Gastroesophageal sphincter (tissue), 4 donors: ENCODE measurements at regions not wholly inside any gene's neighbourhood (a gene's known extent, or its start where the extent isn't known, plus 50 kb on each side); places are given as distances from the start of the nearest gene placed in this dataset.

Experiments
- ATAC-seq: fragments of 150-250 bp; one replicate; pipeline ENCODE4 v1.9.1; 2016; ENCODE audit warnings: mild to moderate bottlenecking, moderate library complexity
- H3K27ac ChIP-seq, 4 donors: fragments of 200-600 bp; sonication (generic) in 3 of 4; 1 replicate in 3 of 4; 2 replicates in 1 of 4; pipeline ENCODE4 v1.5.1; 2016 to 2019
- H3K27me3 ChIP-seq: fragments of 200-600 bp; sonication (generic); one replicate; pipeline ENCODE4 v1.5.1; 2019
- H3K36me3 ChIP-seq, 2 donors: fragments of 200-600 bp; sonication (generic); one replicate each; pipeline ENCODE4 v1.5.1; 2019; ENCODE audit warnings: control low read depth in 1 of 2
- H3K4me1 ChIP-seq, 3 donors: fragments of 200-600 bp; sonication (generic); 1 replicate in 2 of 3; 2 replicates in 1 of 3; pipeline ENCODE4 v1.5.1; 2016 to 2019; ENCODE audit warnings: control low read depth in 2 of 3
- H3K4me3 ChIP-seq, 2 donors: fragments of 200-600 bp; sonication (generic); one replicate each; pipeline ENCODE4 v1.5.1; 2019; ENCODE audit warnings: mild to moderate bottlenecking in 1 of 2, moderate library complexity in 1 of 2
- H3K9me3 ChIP-seq, 3 donors: fragments of 200-600 bp; sonication (generic); one replicate each; pipeline ENCODE4 v1.5.1; 2017 to 2019; ENCODE audit warnings: control low read depth in 2 of 3
- EP300 ChIP-seq: sonication (generic); formaldehyde crosslinking; IDR thresholded peaks from one replicate; pipeline ENCODE4 v1.6.1; 2017; ENCODE audit warnings: antibody characterized with exemption, mild to moderate bottlenecking
- POLR2A ChIP-seq, 2 donors: fragments of 450-650 bp; IDR thresholded peaks; one replicate each; pipeline ENCODE4 v1.6.1; 2017; ENCODE audit warnings: antibody characterized with exemption in 2 of 2, mild to moderate bottlenecking in 2 of 2, moderate library complexity in 1 of 2
- POLR2AphosphoS5 ChIP-seq: sonication (generic); formaldehyde crosslinking; IDR thresholded peaks from one replicate; pipeline ENCODE4 v1.6.1; 2017; ENCODE audit warnings: antibody characterized with exemption
- WGBS, 2 donors: methylation state at CpG; one replicate each; pipeline ENCODE4 v1.1.5; 2018; ENCODE audit warnings: low coverage in 1 of 2; 5-methylcytosine and 5-hydroxymethylcytosine counted together
- TF ChIP-seq, protein P1 (sequence below), 4 experiments: fragments of 200-600 bp in 2 of 4; fragments of 450-650 bp in 2 of 4; sonication (generic) in 1 of 4; IDR thresholded peaks; one replicate each; pipeline ENCODE4 v1.5.1; 2017 to 2019; ENCODE audit warnings: antibody characterized with exemption in 4 of 4, mild to moderate bottlenecking in 2 of 4, moderate library complexity in 2 of 4

GRCh38 chr9:71306134-71306533 lies 184.7 kb upstream of the TRPM3 start:
- TF ChIP-seq, protein P1, sequence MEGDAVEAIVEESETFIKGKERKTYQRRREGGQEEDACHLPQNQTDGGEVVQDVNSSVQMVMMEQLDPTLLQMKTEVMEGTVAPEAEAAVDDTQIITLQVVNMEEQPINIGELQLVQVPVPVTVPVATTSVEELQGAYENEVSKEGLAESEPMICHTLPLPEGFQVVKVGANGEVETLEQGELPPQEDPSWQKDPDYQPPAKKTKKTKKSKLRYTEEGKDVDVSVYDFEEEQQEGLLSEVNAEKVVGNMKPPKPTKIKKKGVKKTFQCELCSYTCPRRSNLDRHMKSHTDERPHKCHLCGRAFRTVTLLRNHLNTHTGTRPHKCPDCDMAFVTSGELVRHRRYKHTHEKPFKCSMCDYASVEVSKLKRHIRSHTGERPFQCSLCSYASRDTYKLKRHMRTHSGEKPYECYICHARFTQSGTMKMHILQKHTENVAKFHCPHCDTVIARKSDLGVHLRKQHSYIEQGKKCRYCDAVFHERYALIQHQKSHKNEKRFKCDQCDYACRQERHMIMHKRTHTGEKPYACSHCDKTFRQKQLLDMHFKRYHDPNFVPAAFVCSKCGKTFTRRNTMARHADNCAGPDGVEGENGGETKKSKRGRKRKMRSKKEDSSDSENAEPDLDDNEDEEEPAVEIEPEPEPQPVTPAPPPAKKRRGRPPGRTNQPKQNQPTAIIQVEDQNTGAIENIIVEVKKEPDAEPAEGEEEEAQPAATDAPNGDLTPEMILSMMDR (IDR thresholded peaks at IDR 0.05): no peak
- TF ChIP-seq EP300: no peak
- TF ChIP-seq POLR2AphosphoS5: no peak
- no peak for TF ChIP-seq POLR2A (IDR thresholded peaks at IDR 0.05)
- Histone ChIP-seq H3K4me3 (no peak overlapping the region), H3K9me3 (no peaks in the 10 kb centered on the region), H3K36me3 (no peaks in the 10 kb centered on the region), H3K27ac (no peak overlapping the region), H3K4me1 (no peaks in the 10 kb centered on the region), H3K27me3 (no peaks in the 10 kb centered on the region)
- ATAC-seq: no peak
- WGBS, 2 donors: 78 to 82% methylated on average over 3 of the region's 3 CpGs

DNA sequence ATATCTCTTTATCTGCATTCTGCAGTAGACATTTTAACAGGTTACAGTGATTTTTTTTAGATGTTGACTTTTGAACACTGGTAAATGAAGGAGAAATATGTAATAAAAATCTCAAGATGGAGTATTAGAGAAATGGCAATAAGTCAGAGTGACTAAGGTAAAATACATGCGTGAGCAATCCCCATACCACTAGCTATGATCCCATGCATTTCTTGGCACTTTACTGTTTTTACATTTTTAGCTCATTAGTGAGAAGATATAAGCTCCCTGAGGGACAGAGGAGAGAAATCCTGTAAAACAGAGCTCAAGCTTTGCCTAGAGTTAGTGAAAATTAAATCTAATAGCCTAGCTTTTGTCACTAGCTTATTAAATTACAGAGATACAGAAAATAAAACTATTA lies 181.9 kb upstream of the TRPM3 start:
- H3K9me3 ChIP-seq: no peaks in the 10 kb centered on the region
- TF ChIP-seq, protein P1 (IDR thresholded peaks at IDR 0.05): no peak
- TF ChIP-seq POLR2AphosphoS5 (no peak), EP300 (no peak)
- 84 to 93% methylated on average over 1 of the region's 1 CpG for WGBS, 2 donors

DNA sequence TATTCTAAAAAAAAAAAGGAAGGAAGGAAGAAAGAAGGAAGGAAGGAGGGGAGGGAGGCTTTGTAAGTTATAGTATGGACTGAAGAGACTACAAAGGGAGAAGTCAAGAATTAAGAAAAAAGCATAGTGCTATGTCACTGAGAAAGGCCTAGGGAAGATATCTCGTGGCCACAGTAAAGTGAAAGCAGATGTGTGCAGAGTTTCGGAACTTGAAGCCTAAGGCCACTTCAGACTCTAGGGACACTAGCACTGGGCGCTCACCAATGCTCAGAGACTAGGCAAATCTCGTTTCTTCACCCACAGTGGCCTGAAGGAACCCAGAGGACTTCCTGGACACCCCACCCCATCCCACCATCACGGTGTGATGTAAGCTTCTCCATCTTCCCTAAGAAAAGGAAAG lies 181.4 kb upstream of the TRPM3 start:
- no peaks in the 10 kb centered on the region for H3K36me3 ChIP-seq
- no peaks in the 10 kb centered on the region for H3K27me3 ChIP-seq
- no peak overlapping the region for H3K27ac ChIP-seq
- 63 to 80% methylated on average over 3 to 4 of the region's 5 CpGs for WGBS, 2 donors
- no peaks in the 10 kb centered on the region for H3K4me1 ChIP-seq
- H3K4me3 ChIP-seq: no peak overlapping the region
- H3K9me3 ChIP-seq: no peaks in the 10 kb centered on the region
- TF ChIP-seq POLR2AphosphoS5 (no peak), POLR2A (IDR thresholded peaks at IDR 0.05) (no peak), EP300 (no peak)
- ATAC-seq: no peak

More for the DNA sequence above, 181.9 kb upstream of the TRPM3 start:
- ATAC-seq: no peak
- Histone ChIP-seq H3K4me1 (no peaks in the 10 kb centered on the region), H3K27ac (no peak overlapping the region), H3K4me3 (no peak overlapping the region), H3K27me3 (no peaks in the 10 kb centered on the region), H3K36me3 (no peaks in the 10 kb centered on the region)

DNA sequence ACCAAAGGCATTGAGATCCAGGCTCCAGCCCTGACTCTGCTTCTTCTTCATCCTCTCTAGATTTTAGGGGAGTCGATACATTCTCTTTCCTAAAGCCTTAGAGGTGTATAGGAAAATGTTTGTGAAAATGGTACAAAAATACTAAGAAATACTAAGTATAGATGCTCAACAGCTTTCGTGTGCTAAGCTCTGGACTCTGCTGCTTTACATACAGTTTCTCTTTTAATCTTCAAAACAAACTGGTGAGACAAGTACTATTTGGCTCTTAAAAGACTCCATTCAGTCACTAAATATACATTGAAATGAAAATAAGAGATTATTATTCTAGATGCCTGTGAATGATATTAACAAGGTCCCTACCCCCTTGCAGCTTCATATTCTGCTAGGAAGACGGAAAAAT lies 174.5 kb upstream of the TRPM3 start:
- H3K4me1 ChIP-seq: no peaks in the 10 kb centered on the region
- no peak overlapping the region for H3K27ac ChIP-seq
- H3K36me3 ChIP-seq: no peaks in the 10 kb centered on the region
- H3K4me3 ChIP-seq: no peak overlapping the region
- no peak for ATAC-seq
- WGBS, 2 donors: 74 to 81% methylated on average over 3 of the region's 3 CpGs
- TF ChIP-seq EP300 (no peak), POLR2AphosphoS5 (no peak), POLR2A (IDR thresholded peaks at IDR 0.05) (no peak)
- TF ChIP-seq, protein P1 (IDR thresholded peaks at IDR 0.05): no peak
- no peaks in the 10 kb centered on the region for H3K27me3 ChIP-seq
- no peaks in the 10 kb centered on the region for H3K9me3 ChIP-seq

- Histone ChIP-seq H3K36me3 (no peaks in the 10 kb centered on the region), H3K4me1 (no peaks in the 10 kb centered on the region), H3K4me3 (no peak overlapping the region), H3K9me3 (no peaks in the 10 kb centered on the region), H3K27me3 (no peaks in the 10 kb centered on the region), H3K27ac (no peak overlapping the region)
- TF ChIP-seq POLR2A (IDR thresholded peaks at IDR 0.05): no peak
- no peak for TF ChIP-seq POLR2AphosphoS5
- TF ChIP-seq EP300: no peak
- TF ChIP-seq, protein P1 (IDR thresholded peaks at IDR 0.05): no peak
- WGBS, 2 donors: 76 to 84% methylated on average over 4 of the region's 4 CpGs
- ATAC-seq: no peak
Measured at GRCh38 chr9:71286146-71286545, 164.7 kb upstream of the TRPM3 start.
